ENCODE measurements at regions not wholly inside any gene's neighbourhood (a gene's known extent, or its start where the extent isn't known, plus 50 kb on each side); places are given as distances from the start of the nearest gene placed in this dataset.
"Not testable (repeated sequence)": the region's sequence is repeated elsewhere in the genome, so short reads cannot be mapped to it uniquely, and the experiment has no call there.

GRCh38 chr15:24101503-24101902 lies 414.4 kb upstream of the NDN start:
- TF ChIP-seq CTCF, POLR2AphosphoS5 (IDR thresholded peaks at IDR 0.05): not testable (repeated sequence)

Measured in breast epithelium (tissue), 3 donors.